ENCODE measurements at regions not wholly inside any gene's neighbourhood (a gene's known extent, or its start where the extent isn't known, plus 50 kb on each side); places are given as distances from the start of the nearest gene placed in this dataset.

- 39 to 63% methylated on average over 4 to 6 of the region's 6 CpGs for WGBS, 2 donors (ENCODE audit: low coverage in 1 of 2)
- no peaks in the 10 kb centered on the region for H3K36me3 ChIP-seq
- no peak for TF ChIP-seq EP300 (IDR thresholded peaks at IDR 0.05)
- no peak for TF ChIP-seq POLR2AphosphoS5 (IDR thresholded peaks at IDR 0.05)
- TF ChIP-seq CTCF (IDR thresholded peaks at IDR 0.05): no peak
- TF ChIP-seq POLR2A (IDR thresholded peaks at IDR 0.05): no peak
- ATAC-seq: no peak
- peaks cover 17% of the 10 kb centered on the region for H3K27me3 ChIP-seq
- no peak overlapping the region for H3K27ac ChIP-seq
- H3K4me1 ChIP-seq: no peaks in the 10 kb centered on the region
- no peaks in the 10 kb centered on the region for H3K9me3 ChIP-seq
- no peak overlapping the region for H3K4me3 ChIP-seq
Measured at GRCh38 chr13:103156346-103156998, 90.3 kb upstream of the SLC10A2 start.

GRCh38 chr13:103153466-103153865, 87.2 kb upstream of the SLC10A2 start:
- 37 to 50% methylated on average over 2 of the region's 2 CpGs for WGBS, 2 donors (ENCODE audit: low coverage in 1 of 2)
- no peak overlapping the region for H3K27ac ChIP-seq

GRCh38 chr13:103147961-103148360, 81.7 kb upstream of the SLC10A2 start:
- H3K9me3 ChIP-seq: no peaks in the 10 kb centered on the region
- no peak for TF ChIP-seq EP300 (IDR thresholded peaks at IDR 0.05)
- no peak for TF ChIP-seq POLR2A (IDR thresholded peaks at IDR 0.05)
- TF ChIP-seq CTCF (IDR thresholded peaks at IDR 0.05): no peak
- no peak for TF ChIP-seq POLR2AphosphoS5 (IDR thresholded peaks at IDR 0.05)
- no peak for ATAC-seq
- H3K27me3 ChIP-seq: no peaks in the 10 kb centered on the region
- no peaks in the 10 kb centered on the region for H3K4me1 ChIP-seq
- no peak overlapping the region for H3K27ac ChIP-seq
- WGBS, 2 donors (ENCODE audit: low coverage in 1 of 2): 73 to 89% methylated on average over 7 to 9 of the region's 9 CpGs
- no peaks in the 10 kb centered on the region for H3K36me3 ChIP-seq
- H3K4me3 ChIP-seq: no peak overlapping the region

More at GRCh38 chr13:103153466-103153865, 87.2 kb upstream of the SLC10A2 start:
- TF ChIP-seq POLR2AphosphoS5 (IDR thresholded peaks at IDR 0.05): no peak
- TF ChIP-seq EP300 (IDR thresholded peaks at IDR 0.05): no peak
- TF ChIP-seq CTCF (IDR thresholded peaks at IDR 0.05): no peak
- no peak for TF ChIP-seq POLR2A (IDR thresholded peaks at IDR 0.05)
- Histone ChIP-seq H3K36me3 (no peaks in the 10 kb centered on the region), H3K4me3 (no peak overlapping the region), H3K27me3 (peaks cover 5% of the 10 kb centered on the region), H3K4me1 (no peaks in the 10 kb centered on the region), H3K9me3 (no peaks in the 10 kb centered on the region)
- no peak for ATAC-seq

GRCh38 chr13:103145442-103145841, 79.2 kb upstream of the SLC10A2 start:
- H3K27me3 ChIP-seq: no peaks in the 10 kb centered on the region
- H3K27ac ChIP-seq: no peak overlapping the region
- no peaks in the 10 kb centered on the region for H3K36me3 ChIP-seq
- ATAC-seq: no peak
- 67 to 100% methylated on average over 1 of the region's 1 CpG for WGBS, 2 donors (ENCODE audit: low coverage in 1 of 2)
- H3K9me3 ChIP-seq: no peaks in the 10 kb centered on the region
- no peaks in the 10 kb centered on the region for H3K4me1 ChIP-seq
- H3K4me3 ChIP-seq: no peak overlapping the region
- no peak for TF ChIP-seq POLR2A (IDR thresholded peaks at IDR 0.05)
- TF ChIP-seq POLR2AphosphoS5 (IDR thresholded peaks at IDR 0.05): no peak
- TF ChIP-seq EP300 (IDR thresholded peaks at IDR 0.05): no peak
- TF ChIP-seq CTCF (IDR thresholded peaks at IDR 0.05): no peak

GRCh38 chr13:103143432-103143831, 77.2 kb upstream of the SLC10A2 start:
- ATAC-seq: no peak
- TF ChIP-seq POLR2AphosphoS5 (IDR thresholded peaks at IDR 0.05): no peak
- no peak for TF ChIP-seq EP300 (IDR thresholded peaks at IDR 0.05)
- no peak for TF ChIP-seq CTCF (IDR thresholded peaks at IDR 0.05)
- no peak for TF ChIP-seq POLR2A (IDR thresholded peaks at IDR 0.05)
- Histone ChIP-seq H3K4me3 (no peak overlapping the region), H3K27me3 (no peaks in the 10 kb centered on the region), H3K27ac (no peak overlapping the region), H3K36me3 (no peaks in the 10 kb centered on the region), H3K9me3 (no peaks in the 10 kb centered on the region), H3K4me1 (no peaks in the 10 kb centered on the region)

All from gastroesophageal sphincter (tissue), 4 donors.